ENCODE measurements at regions not wholly inside any gene's neighbourhood (a gene's known extent, or its start where the extent isn't known, plus 50 kb on each side); places are given as distances from the start of the nearest gene placed in this dataset.

- Histone ChIP-seq H3K9me2 (replicated peaks; ENCODE audit: control insufficient read depth, low read length) (no peaks in the 10 kb centered on the region), H3F3A (ENCODE audit: control insufficient read depth, insufficient read depth) (no peaks in the 10 kb centered on the region), H3K27me3 (ENCODE audit: control insufficient read depth, low read length) (no peaks in the 10 kb centered on the region), H3K79me2 (ENCODE audit: control insufficient read depth, low read length) (no peaks in the 10 kb centered on the region), H3K4me3 (ENCODE audit: low read length) (no peak overlapping the region), H3K9me3 (ENCODE audit: control insufficient read depth, insufficient read depth, low read length) (no peaks in the 10 kb centered on the region), H3K4me2 (ENCODE audit: low read length) (no peak overlapping the region), H3K27ac (ENCODE audit: low read depth, low read length) (no peak overlapping the region), H3K36me3 (ENCODE audit: control insufficient read depth, low read length) (no peaks in the 10 kb centered on the region), H3K4me1 (ENCODE audit: control insufficient read depth, low read length) (no peaks in the 10 kb centered on the region), H4K20me1 (ENCODE audit: control insufficient read depth, insufficient read depth, low read depth, low read length) (no peaks in the 10 kb centered on the region)
- TF ChIP-seq CTCF (IDR thresholded peaks at IDR 0.05; ENCODE audit: low read depth, low read length, poor library complexity, severe bottlenecking) (no peak), EZH2phosphoT487 (IDR thresholded peaks at IDR 0.05; ENCODE audit: borderline replicate concordance, low read length) (no peak)
Observed at GRCh38 chr22:48558606-48559402, 1268.9 kb downstream of the BRD1 start.

- no peaks in the 10 kb centered on the region for H3K9me3 ChIP-seq (ENCODE audit: control insufficient read depth, insufficient read depth, low read length)
- H3F3A ChIP-seq (ENCODE audit: control insufficient read depth, insufficient read depth), result no peaks in the 10 kb centered on the region
- no peak overlapping the region for H3K27ac ChIP-seq (ENCODE audit: low read depth, low read length)
- H3K9me2 ChIP-seq (replicated peaks; ENCODE audit: control insufficient read depth, low read length), result no peaks in the 10 kb centered on the region
- no peaks in the 10 kb centered on the region for H3K79me2 ChIP-seq (ENCODE audit: control insufficient read depth, low read length)
- H3K4me3 ChIP-seq (ENCODE audit: low read length), result no peak overlapping the region
- no peaks in the 10 kb centered on the region for H4K20me1 ChIP-seq (ENCODE audit: control insufficient read depth, insufficient read depth, low read depth, low read length)
- no peaks in the 10 kb centered on the region for H3K36me3 ChIP-seq (ENCODE audit: control insufficient read depth, low read length)
- no peaks in the 10 kb centered on the region for H3K27me3 ChIP-seq (ENCODE audit: control insufficient read depth, low read length)
- H3K4me2 ChIP-seq (ENCODE audit: low read length), result no peak overlapping the region
- no peaks in the 10 kb centered on the region for H3K4me1 ChIP-seq (ENCODE audit: control insufficient read depth, low read length)
- TF ChIP-seq EZH2phosphoT487 (IDR thresholded peaks at IDR 0.05; ENCODE audit: borderline replicate concordance, low read length), result no peak
- no peak for TF ChIP-seq CTCF (IDR thresholded peaks at IDR 0.05; ENCODE audit: low read depth, low read length, poor library complexity, severe bottlenecking)
Observed at GRCh38 chr22:48558016-48558415, 1269.7 kb downstream of the BRD1 start.

- Histone ChIP-seq H4K20me1 (ENCODE audit: control insufficient read depth, insufficient read depth, low read depth, low read length) (no peaks in the 10 kb centered on the region), H3K9me2 (replicated peaks; ENCODE audit: control insufficient read depth, low read length) (no peaks in the 10 kb centered on the region), H3K9me3 (ENCODE audit: control insufficient read depth, insufficient read depth, low read length) (no peaks in the 10 kb centered on the region), H3K4me1 (ENCODE audit: control insufficient read depth, low read length) (no peaks in the 10 kb centered on the region), H3K4me3 (ENCODE audit: low read length) (no peak overlapping the region), H3F3A (ENCODE audit: control insufficient read depth, insufficient read depth) (no peaks in the 10 kb centered on the region), H3K36me3 (ENCODE audit: control insufficient read depth, low read length) (no peaks in the 10 kb centered on the region), H3K27me3 (ENCODE audit: control insufficient read depth, low read length) (no peaks in the 10 kb centered on the region), H3K27ac (ENCODE audit: low read depth, low read length) (no peak overlapping the region), H3K4me2 (ENCODE audit: low read length) (no peak overlapping the region), H3K79me2 (ENCODE audit: control insufficient read depth, low read length) (no peaks in the 10 kb centered on the region)
- no peak for TF ChIP-seq EZH2phosphoT487 (IDR thresholded peaks at IDR 0.05; ENCODE audit: borderline replicate concordance, low read length)
- no peak for TF ChIP-seq CTCF (IDR thresholded peaks at IDR 0.05; ENCODE audit: low read depth, low read length, poor library complexity, severe bottlenecking)
Observed at GRCh38 chr22:48557473-48557872, 1270.2 kb downstream of the BRD1 start.
